IMR-90 (cell line): ENCODE measurements at regions not wholly inside any gene's neighbourhood (a gene's known extent, or its start where the extent isn't known, plus 50 kb on each side); places are given as distances from the start of the nearest gene placed in this dataset.

ENCODE experiments used
- ATAC-seq: fragments of 200-7000 bp; cut with Tn5 transposase; 2 replicates; pipeline ENCODE4 v1.9.1; 2020; ENCODE audit warnings: low read depth, mild to moderate bottlenecking, moderate library complexity
- BruUV-seq: library from RNA; stranded (reverse); fragments of 400-500 nt; replicated peaks from 2 replicates; lab custom pipeline; 2021; lab: Mats Ljungman, UMichigan
- CTCF ChIA-PET: fragments of 300-600 bp; formaldehyde crosslinking; extraction: SDS; loops from one replicate; lab custom pipeline; 2021; ENCODE audit warnings: antibody characterized with exemption; lab: Yijun Ruan, JAX
- POLR2A ChIA-PET: fragments of 300-600 bp; sonication (Branson Sonifier 250); formaldehyde crosslinking; loops from one replicate; lab custom pipeline; 2022; ENCODE audit warnings: antibody characterized with exemption; ENCODE audit not compliant: unreplicated experiment; lab: Charles Lee
- DNase-seq: peaks from one replicate; pipeline ENCODE4 v3.0.0; 2013
- H2AFZ ChIP-seq: replicated peaks from 2 replicates; pipeline ENCODE3; 2013; ENCODE audit warnings: low read length, mild to moderate bottlenecking; ENCODE audit not compliant: poor library complexity
- H2AK5ac ChIP-seq: 2 replicates; pipeline ENCODE4 v1.6.1; 2013; ENCODE audit warnings: low read depth, low read length, inconsistent platforms
- H2AK9ac ChIP-seq: replicated peaks from 2 replicates; pipeline ENCODE3; 2013; ENCODE audit warnings: mild to moderate bottlenecking, low read depth, low read length, moderate library complexity; ENCODE audit not compliant: poor library complexity
- H2BK120ac ChIP-seq: 2 replicates; pipeline ENCODE4 v1.6.1; 2013; ENCODE audit warnings: low read depth, low read length, inconsistent platforms
- H2BK15ac ChIP-seq: 3 replicates; pipeline ENCODE4 v1.6.1; 2013; ENCODE audit warnings: low read depth, low read length, inconsistent platforms
- H2BK20ac ChIP-seq: 2 replicates; pipeline ENCODE4 v1.6.1; 2013; ENCODE audit warnings: low read depth, mild to moderate bottlenecking, inconsistent platforms, low read length, moderate library complexity
- H2BK5ac ChIP-seq: 2 replicates; pipeline ENCODE4 v1.6.1; 2013; ENCODE audit warnings: mild to moderate bottlenecking, low read depth, low read length, inconsistent platforms; ENCODE audit not compliant: poor library complexity, severe bottlenecking
- H3K14ac ChIP-seq: replicated peaks from 2 replicates; pipeline ENCODE4 v1.6.1; 2013; ENCODE audit warnings: low read depth, low read length, inconsistent platforms
- H3K18ac ChIP-seq: 2 replicates; pipeline ENCODE4 v1.6.1; 2013; ENCODE audit warnings: low read depth, low read length, control low read depth
- H3K23ac ChIP-seq: 2 replicates; pipeline ENCODE4 v1.6.1; 2013; ENCODE audit warnings: low read depth, low read length, inconsistent platforms
- H3K27ac ChIP-seq: 2 replicates; pipeline ENCODE4 v1.5.1; 2013; ENCODE audit warnings: mild to moderate bottlenecking, control low read depth, low read length; ENCODE audit not compliant: insufficient read depth
- H3K27me3 ChIP-seq: 2 replicates; pipeline ENCODE4 v1.6.1; 2013; ENCODE audit warnings: low read length; ENCODE audit not compliant: control insufficient read depth, insufficient read depth
- H3K36me3 ChIP-seq: 2 replicates; pipeline ENCODE4 v1.6.1; 2013; ENCODE audit warnings: low read length, mixed read lengths; ENCODE audit not compliant: control insufficient read depth, insufficient read depth
- H3K4ac ChIP-seq: 2 replicates; pipeline ENCODE4 v1.6.1; 2013; ENCODE audit warnings: low read depth, low read length, inconsistent platforms
- H3K4me1 ChIP-seq: 2 replicates; pipeline ENCODE4 v1.6.1; 2013; ENCODE audit warnings: low read length, mixed read lengths; ENCODE audit not compliant: control insufficient read depth, insufficient read depth
- H3K4me2 ChIP-seq: 2 replicates; pipeline ENCODE4 v1.6.1; 2013; ENCODE audit warnings: low read depth, mild to moderate bottlenecking, control low read depth, low read length, moderate library complexity
- H3K4me3 ChIP-seq: 2 replicates; pipeline ENCODE4 v1.5.1; 2013; ENCODE audit warnings: low read depth, mild to moderate bottlenecking, control low read depth, low read length, moderate library complexity; ENCODE audit not compliant: insufficient read depth
- H3K56ac ChIP-seq: 2 replicates; pipeline ENCODE4 v1.6.1; 2013; ENCODE audit warnings: low read length, inconsistent platforms; ENCODE audit not compliant: insufficient read depth; ENCODE audit errors: extremely low read depth
- H3K79me1 ChIP-seq, 2 experiments: 2 replicates each; pipeline ENCODE4 v1.6.1; 2013; ENCODE audit warnings: low read length in 2 of 2, inconsistent platforms in 1 of 2, low read depth in 1 of 2
- H3K9ac ChIP-seq: 2 replicates; pipeline ENCODE4 v1.6.1; 2013; ENCODE audit warnings: low read depth, low read length, control low read depth
- H3K9me1 ChIP-seq: 2 replicates; pipeline ENCODE4 v1.6.1; 2013; ENCODE audit warnings: low read length, inconsistent platforms; ENCODE audit not compliant: insufficient read depth
- H3K9me3 ChIP-seq: 2 replicates; pipeline ENCODE4 v1.6.1; 2013; ENCODE audit warnings: low read length; ENCODE audit not compliant: control insufficient read depth, insufficient read depth
- H4K20me1 ChIP-seq: 2 replicates; pipeline ENCODE4 v1.6.1; 2013; ENCODE audit warnings: low read length, inconsistent platforms; ENCODE audit not compliant: insufficient read depth
- H4K5ac ChIP-seq: 2 replicates; pipeline ENCODE4 v1.6.1; 2013; ENCODE audit warnings: mild to moderate bottlenecking, low read depth, low read length, control low read depth
- H4K8ac ChIP-seq, 2 experiments: 2 replicates each; pipeline ENCODE4 v1.6.1; 2013; ENCODE audit warnings: low read depth in 2 of 2, low read length in 2 of 2, control low read depth in 1 of 2, inconsistent platforms in 1 of 2
- H4K91ac ChIP-seq: 2 replicates; pipeline ENCODE4 v1.6.1; 2013; ENCODE audit warnings: low read depth, low read length, inconsistent platforms; ENCODE audit not compliant: insufficient read depth
- BHLHE40 ChIP-seq: fragments of 150-350 bp; IDR thresholded peaks from 2 replicates; pipeline ENCODE4 v1.6.1; 2016; ENCODE audit warnings: mild to moderate bottlenecking, low read depth, low read length
- CEBPB ChIP-seq: IDR thresholded peaks from 2 replicates; pipeline ENCODE4 v1.6.1; 2012; ENCODE audit warnings: low read depth, low read length, improper control_type of control experiment
- CHD1 ChIP-seq: IDR thresholded peaks from 2 replicates; pipeline ENCODE4 v1.6.1; 2012; ENCODE audit warnings: low read depth, low read length, improper control_type of control experiment
- FOS ChIP-seq: fragments of 150-350 bp; IDR thresholded peaks from 2 replicates; pipeline ENCODE4 v1.6.1; 2016; ENCODE audit warnings: low read depth, low read length
- MAFK ChIP-seq: IDR thresholded peaks from 2 replicates; pipeline ENCODE4 v1.6.1; 2012; ENCODE audit warnings: low read depth, low read length, improper control_type of control experiment
- MAZ ChIP-seq: IDR thresholded peaks from 2 replicates; pipeline ENCODE4 v1.6.1; 2012; ENCODE audit warnings: low read depth, mild to moderate bottlenecking, low read length, improper control_type of control experiment, moderate library complexity, borderline replicate concordance
- MXI1 ChIP-seq: IDR thresholded peaks from 2 replicates; pipeline ENCODE4 v1.6.1; 2012; ENCODE audit warnings: low read depth, mild to moderate bottlenecking, low read length, moderate library complexity, borderline replicate concordance
- NFE2L2 ChIP-seq: fragments of 150-350 bp; IDR thresholded peaks from 2 replicates; pipeline ENCODE4 v1.6.1; 2016; ENCODE audit warnings: low read depth, mild to moderate bottlenecking, low read length
- POLR2A ChIP-seq: IDR thresholded peaks from 2 replicates; pipeline ENCODE4 v1.6.1; 2012; ENCODE audit warnings: mild to moderate bottlenecking, low read depth, low read length
- RAD21 ChIP-seq: IDR thresholded peaks from 2 replicates; pipeline ENCODE4 v1.6.1; 2012; ENCODE audit warnings: low read length, improper control_type of control experiment
- RCOR1 ChIP-seq: IDR thresholded peaks from 2 replicates; pipeline ENCODE4 v1.6.1; 2012; ENCODE audit warnings: mild to moderate bottlenecking, low read length, improper control_type of control experiment; ENCODE audit not compliant: insufficient replicate concordance
- RFX5 ChIP-seq: IDR thresholded peaks from 2 replicates; pipeline ENCODE4 v1.8.0; 2012; ENCODE audit warnings: low read depth, mild to moderate bottlenecking, low read length, moderate library complexity
- SMC3 ChIP-seq: fragments of 150-350 bp; IDR thresholded peaks from 2 replicates; pipeline ENCODE4 v1.6.1; 2016; ENCODE audit warnings: low read depth, mild to moderate bottlenecking, antibody characterized with exemption, low read length, moderate library complexity
- WGBS, 2 experiments: methylation state at CpG; one replicate each; pipeline versions ENCODE4 v1.1.5 to v1.1.7; 2013; ENCODE audit warnings: missing lambda C conversion rate in 2 of 2; ENCODE audit not compliant: insufficient read length in 1 of 2; ENCODE audit errors: extremely low coverage in 2 of 2; 5-methylcytosine and 5-hydroxymethylcytosine counted together
- dilution Hi-C: fragments of 300-500 bp; cut with HindIII; formaldehyde crosslinking; loops from one replicate; pipeline ENCODE4 v1.14.3; 2018; ENCODE audit warnings: low sequenced_read_pairs; ENCODE audit not compliant: unreplicated experiment
- in situ Hi-C: fragments of 300-500 bp; cut with MboI; formaldehyde crosslinking; loops from 3 replicates; pipeline ENCODE4 v1.14.3; 2019; ENCODE audit warnings: low sequenced_read_pairs, inconsistent platforms, mixed read lengths
- intact Hi-C: fragments of 100-400 bp; cut with micrococcal nuclease; formaldehyde crosslinking; loops from 2 replicates; pipeline ENCODE4 v1.10.0; 2022
- TF ChIP-seq, protein P1 (sequence below): fragments of 150-350 bp; IDR thresholded peaks from 2 replicates; pipeline ENCODE4 v1.6.1; 2017; ENCODE audit warnings: mild to moderate bottlenecking, antibody characterized with exemption, low read length, low read depth
- TF ChIP-seq, protein P2 (sequence below): fragments of 150-350 bp; IDR thresholded peaks from 2 replicates; pipeline ENCODE4 v1.6.1; 2016; ENCODE audit warnings: low read depth, mild to moderate bottlenecking, low read length, moderate library complexity, borderline replicate concordance
- TF ChIP-seq, protein P3 (sequence below): conservative IDR thresholded peaks from 2 replicates; pipeline ENCODE4 v1.5.1; 2012; ENCODE audit warnings: mild to moderate bottlenecking, low read depth, low read length, improper control_type of control experiment

DNA sequence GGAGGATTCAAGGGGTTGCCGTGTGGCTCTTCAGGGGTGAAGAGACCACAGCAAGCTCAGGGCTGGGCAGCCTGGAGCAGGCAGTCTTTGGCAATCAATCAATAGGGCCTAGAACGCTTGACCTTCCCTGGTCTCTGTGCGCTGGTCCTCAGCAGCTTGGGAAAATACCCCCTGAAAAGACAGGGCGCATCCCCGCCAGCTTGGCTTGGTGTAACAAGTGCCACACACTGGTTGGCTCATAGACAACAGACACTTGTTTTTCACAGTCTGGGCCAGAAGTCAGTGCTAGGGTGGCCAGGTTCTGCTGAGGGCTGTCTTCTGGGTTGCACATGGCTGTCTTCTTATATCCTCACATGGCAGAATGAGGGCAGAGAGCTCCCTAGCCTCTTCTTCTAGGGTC, 141.1 kb downstream of the HSD17B3 start:
- intact Hi-C loops: no loop called here
- Histone ChIP-seq H3K36me3 (no peaks in the 10 kb centered on the region), H3K79me1 (no peaks in the 10 kb centered on the region), H2BK20ac (no peak overlapping the region), H3K14ac (no peak overlapping the region), H3K18ac (no peak overlapping the region), H2AK5ac (no peak overlapping the region), H3K4me1 (no peaks in the 10 kb centered on the region), H4K8ac (no peak overlapping the region), H3K4me3 (no peak overlapping the region), H4K91ac (no peak overlapping the region), H3K23ac (no peak overlapping the region), H2BK120ac (no peak overlapping the region), H3K56ac (no peak overlapping the region), H2AK9ac (no peak overlapping the region), H3K27me3 (peaks cover 31% of the 10 kb centered on the region), H4K5ac (no peak overlapping the region), H3K9me1 (no peaks in the 10 kb centered on the region), H4K20me1 (no peaks in the 10 kb centered on the region), H3K4ac (no peak overlapping the region), H3K9ac (no peak overlapping the region), H2AFZ (no peak overlapping the region), H3K9me3 (no peaks in the 10 kb centered on the region; the same call in 1 of the 2 replicates), H2BK5ac (no peak overlapping the region), H2BK15ac (no peak overlapping the region), H3K4me2 (no peak overlapping the region), H3K27ac (no peak overlapping the region)
- CTCF ChIA-PET: no interaction called here
- TF ChIP-seq RCOR1 (no peak), BHLHE40 (no peak), FOS (no peak), RFX5 (no peak), SMC3 (no peak), MXI1 (no peak), MAZ (no peak), CHD1 (no peak), CEBPB (no peak), MAFK (no peak), NFE2L2 (no peak), POLR2A (no peak), RAD21 (no peak)
- TF ChIP-seq, protein P1, sequence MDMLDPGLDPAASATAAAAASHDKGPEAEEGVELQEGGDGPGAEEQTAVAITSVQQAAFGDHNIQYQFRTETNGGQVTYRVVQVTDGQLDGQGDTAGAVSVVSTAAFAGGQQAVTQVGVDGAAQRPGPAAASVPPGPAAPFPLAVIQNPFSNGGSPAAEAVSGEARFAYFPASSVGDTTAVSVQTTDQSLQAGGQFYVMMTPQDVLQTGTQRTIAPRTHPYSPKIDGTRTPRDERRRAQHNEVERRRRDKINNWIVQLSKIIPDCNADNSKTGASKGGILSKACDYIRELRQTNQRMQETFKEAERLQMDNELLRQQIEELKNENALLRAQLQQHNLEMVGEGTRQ: no peak
- TF ChIP-seq, protein P2, sequence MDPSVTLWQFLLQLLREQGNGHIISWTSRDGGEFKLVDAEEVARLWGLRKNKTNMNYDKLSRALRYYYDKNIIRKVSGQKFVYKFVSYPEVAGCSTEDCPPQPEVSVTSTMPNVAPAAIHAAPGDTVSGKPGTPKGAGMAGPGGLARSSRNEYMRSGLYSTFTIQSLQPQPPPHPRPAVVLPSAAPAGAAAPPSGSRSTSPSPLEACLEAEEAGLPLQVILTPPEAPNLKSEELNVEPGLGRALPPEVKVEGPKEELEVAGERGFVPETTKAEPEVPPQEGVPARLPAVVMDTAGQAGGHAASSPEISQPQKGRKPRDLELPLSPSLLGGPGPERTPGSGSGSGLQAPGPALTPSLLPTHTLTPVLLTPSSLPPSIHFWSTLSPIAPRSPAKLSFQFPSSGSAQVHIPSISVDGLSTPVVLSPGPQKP: no peak
- TF ChIP-seq, protein P3, sequence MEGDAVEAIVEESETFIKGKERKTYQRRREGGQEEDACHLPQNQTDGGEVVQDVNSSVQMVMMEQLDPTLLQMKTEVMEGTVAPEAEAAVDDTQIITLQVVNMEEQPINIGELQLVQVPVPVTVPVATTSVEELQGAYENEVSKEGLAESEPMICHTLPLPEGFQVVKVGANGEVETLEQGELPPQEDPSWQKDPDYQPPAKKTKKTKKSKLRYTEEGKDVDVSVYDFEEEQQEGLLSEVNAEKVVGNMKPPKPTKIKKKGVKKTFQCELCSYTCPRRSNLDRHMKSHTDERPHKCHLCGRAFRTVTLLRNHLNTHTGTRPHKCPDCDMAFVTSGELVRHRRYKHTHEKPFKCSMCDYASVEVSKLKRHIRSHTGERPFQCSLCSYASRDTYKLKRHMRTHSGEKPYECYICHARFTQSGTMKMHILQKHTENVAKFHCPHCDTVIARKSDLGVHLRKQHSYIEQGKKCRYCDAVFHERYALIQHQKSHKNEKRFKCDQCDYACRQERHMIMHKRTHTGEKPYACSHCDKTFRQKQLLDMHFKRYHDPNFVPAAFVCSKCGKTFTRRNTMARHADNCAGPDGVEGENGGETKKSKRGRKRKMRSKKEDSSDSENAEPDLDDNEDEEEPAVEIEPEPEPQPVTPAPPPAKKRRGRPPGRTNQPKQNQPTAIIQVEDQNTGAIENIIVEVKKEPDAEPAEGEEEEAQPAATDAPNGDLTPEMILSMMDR: no peak
- in situ Hi-C loops: no loop called here
- ATAC-seq (no peak), DNase-seq (no peak)
- POLR2A ChIA-PET: no interaction called here
- BruUV-seq: no TSS peak
- WGBS, 2 experiments: 93% methylated on average over 4 of the region's 5 CpGs; no CpG with 5 or more reads in 1 of the 2 experiments
- dilution Hi-C loops: no loop called here
